ENCODE measurements at regions not wholly inside any gene's neighbourhood (a gene's known extent, or its start where the extent isn't known, plus 50 kb on each side); places are given as distances from the start of the nearest gene placed in this dataset.

- Histone ChIP-seq H3K79me2 (ENCODE audit: low read length) (peaks cover 71% of the 10 kb centered on the region), H3K4me2 (ENCODE audit: low read length) (0 out of 2 replicates have a peak overlapping the region, but pooled peaks have one; percentile 3), H2AFZ (ENCODE audit: low read depth, low read length) (no peak overlapping the region), H3K36me3 (replicated peaks; ENCODE audit: low read depth, low read length) (peaks cover 43% of the 10 kb centered on the region), H3K9ac (ENCODE audit: low read length) (no peak overlapping the region), H3K4me1 (ENCODE audit: low read length) (peaks cover 52% of the 10 kb centered on the region), H3K27me3 (ENCODE audit: low read depth, low read length) (no peaks in the 10 kb centered on the region), H3K27ac (ENCODE audit: low read length) (no peak overlapping the region), H3K9me3 (ENCODE audit: insufficient read depth, low read length) (no peaks in the 10 kb centered on the region), H3K4me3 (ENCODE audit: low read length) (no peak overlapping the region), H4K20me1 (ENCODE audit: insufficient read depth, low read length) (peaks cover 83% of the 10 kb centered on the region)
- TF ChIP-seq CTCF (IDR thresholded peaks at IDR 0.05; ENCODE audit: low read depth, low read length), result no peak
- no peak for TF ChIP-seq EZH2phosphoT487 (IDR thresholded peaks at IDR 0.05; ENCODE audit: low read depth)
These were observed 84.2 kb upstream of the STEAP1B start for GRCh38 chr7:22584179-22584578.

GRCh38 chr7:22582863-22583622, 83.1 kb upstream of the STEAP1B start:
- Histone ChIP-seq H3K79me2 (ENCODE audit: low read length) (peaks cover 68% of the 10 kb centered on the region), H3K4me2 (ENCODE audit: low read length) (no peak overlapping the region)

GRCh38 chr7:22581099-22581498, 81.1 kb upstream of the STEAP1B start:
- H2AFZ ChIP-seq (ENCODE audit: low read depth, low read length), result no peak overlapping the region
- H4K20me1 ChIP-seq (ENCODE audit: insufficient read depth, low read length), result peaks cover 81% of the 10 kb centered on the region
- no peak overlapping the region for H3K9ac ChIP-seq (ENCODE audit: low read length)
- H3K36me3 ChIP-seq (replicated peaks; ENCODE audit: low read depth, low read length), result peaks cover 45% of the 10 kb centered on the region
- no peak overlapping the region for H3K27ac ChIP-seq (ENCODE audit: low read length)
- peaks cover 56% of the 10 kb centered on the region for H3K79me2 ChIP-seq (ENCODE audit: low read length)
- TF ChIP-seq EZH2phosphoT487 (IDR thresholded peaks at IDR 0.05; ENCODE audit: low read depth) (no peak), CTCF (IDR thresholded peaks at IDR 0.05; ENCODE audit: low read depth, low read length) (no peak)
- no peaks in the 10 kb centered on the region for H3K27me3 ChIP-seq (ENCODE audit: low read depth, low read length)
- H3K4me3 ChIP-seq (ENCODE audit: low read length), result no peak overlapping the region
- no peaks in the 10 kb centered on the region for H3K9me3 ChIP-seq (ENCODE audit: insufficient read depth, low read length)
- no peak overlapping the region for H3K4me2 ChIP-seq (ENCODE audit: low read length)
- H3K4me1 ChIP-seq (ENCODE audit: low read length), result peaks cover 31% of the 10 kb centered on the region

More at GRCh38 chr7:22582863-22583622, 83.1 kb upstream of the STEAP1B start:
- Histone ChIP-seq H3K27me3 (ENCODE audit: low read depth, low read length) (no peaks in the 10 kb centered on the region), H3K4me1 (ENCODE audit: low read length) (peaks cover 50% of the 10 kb centered on the region), H3K9me3 (ENCODE audit: insufficient read depth, low read length) (no peaks in the 10 kb centered on the region), H4K20me1 (ENCODE audit: insufficient read depth, low read length) (peaks cover 87% of the 10 kb centered on the region), H2AFZ (ENCODE audit: low read depth, low read length) (no peak overlapping the region), H3K27ac (ENCODE audit: low read length) (no peak overlapping the region), H3K4me3 (ENCODE audit: low read length) (no peak overlapping the region), H3K9ac (ENCODE audit: low read length) (no peak overlapping the region), H3K36me3 (replicated peaks; ENCODE audit: low read depth, low read length) (peaks cover 45% of the 10 kb centered on the region)
- TF ChIP-seq EZH2phosphoT487 (IDR thresholded peaks at IDR 0.05; ENCODE audit: low read depth), result no peak
- no peak for TF ChIP-seq CTCF (IDR thresholded peaks at IDR 0.05; ENCODE audit: low read depth, low read length)

- no peak for TF ChIP-seq CTCF (IDR thresholded peaks at IDR 0.05; ENCODE audit: low read depth, low read length)
- no peak for TF ChIP-seq EZH2phosphoT487 (IDR thresholded peaks at IDR 0.05; ENCODE audit: low read depth)
- H2AFZ ChIP-seq (ENCODE audit: low read depth, low read length), result no peak overlapping the region
- H3K36me3 ChIP-seq (replicated peaks; ENCODE audit: low read depth, low read length), result peaks cover 49% of the 10 kb centered on the region
- H3K27me3 ChIP-seq (ENCODE audit: low read depth, low read length), result no peaks in the 10 kb centered on the region
- H3K9ac ChIP-seq (ENCODE audit: low read length), result no peak overlapping the region
- H3K4me3 ChIP-seq (ENCODE audit: low read length), result no peak overlapping the region
- H4K20me1 ChIP-seq (ENCODE audit: insufficient read depth, low read length), result peaks cover 82% of the 10 kb centered on the region
- no peak overlapping the region for H3K4me2 ChIP-seq (ENCODE audit: low read length)
- peaks cover 47% of the 10 kb centered on the region for H3K79me2 ChIP-seq (ENCODE audit: low read length)
- no peak overlapping the region for H3K27ac ChIP-seq (ENCODE audit: low read length)
- no peaks in the 10 kb centered on the region for H3K9me3 ChIP-seq (ENCODE audit: insufficient read depth, low read length)
- peaks cover 22% of the 10 kb centered on the region for H3K4me1 ChIP-seq (ENCODE audit: low read length)
These were observed 80.0 kb upstream of the STEAP1B start for GRCh38 chr7:22579961-22580360.

Data from OCI-LY3 (cell line).